DND-41 (cell line): ENCODE measurements at regions not wholly inside any gene's neighbourhood (a gene's known extent, or its start where the extent isn't known, plus 50 kb on each side); places are given as distances from the start of the nearest gene placed in this dataset.

Experiments used
- EZH2 ChIP-seq: IDR thresholded peaks from 3 replicates; pipeline ENCODE4 v1.6.1; 2012; ENCODE audit warnings: borderline replicate concordance, low read depth, mild to moderate bottlenecking, moderate library complexity, low read length, inconsistent platforms; ENCODE audit not compliant: severe bottlenecking
- TF ChIP-seq, protein P1 (sequence below): IDR thresholded peaks from 2 replicates; pipeline ENCODE4 v1.5.1; 2012; ENCODE audit warnings: borderline replicate concordance, low read length, moderate library complexity, mild to moderate bottlenecking; ENCODE audit not compliant: poor library complexity, severe bottlenecking; ENCODE audit errors: extremely low read depth

DNA sequence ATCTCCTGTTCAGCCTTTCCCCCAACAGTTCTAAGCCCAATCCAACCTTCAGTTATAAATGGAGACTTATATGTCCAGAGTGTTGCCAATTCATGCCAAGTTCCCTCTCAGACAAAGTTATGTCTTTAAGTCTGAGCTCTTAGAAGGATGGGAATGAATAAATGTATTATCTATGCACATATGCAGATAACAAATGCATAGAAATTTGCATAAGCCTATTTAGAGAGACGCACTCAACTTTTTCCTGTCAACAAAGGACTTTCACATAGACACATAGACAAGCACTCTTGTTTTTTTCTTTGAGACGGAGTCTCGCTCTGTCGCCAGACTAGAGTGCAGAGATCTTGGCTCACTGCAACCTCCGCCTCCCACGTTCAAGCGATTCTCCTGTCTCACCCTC is 95.1 kb downstream of the SOX9 start:
- TF ChIP-seq, protein P1, sequence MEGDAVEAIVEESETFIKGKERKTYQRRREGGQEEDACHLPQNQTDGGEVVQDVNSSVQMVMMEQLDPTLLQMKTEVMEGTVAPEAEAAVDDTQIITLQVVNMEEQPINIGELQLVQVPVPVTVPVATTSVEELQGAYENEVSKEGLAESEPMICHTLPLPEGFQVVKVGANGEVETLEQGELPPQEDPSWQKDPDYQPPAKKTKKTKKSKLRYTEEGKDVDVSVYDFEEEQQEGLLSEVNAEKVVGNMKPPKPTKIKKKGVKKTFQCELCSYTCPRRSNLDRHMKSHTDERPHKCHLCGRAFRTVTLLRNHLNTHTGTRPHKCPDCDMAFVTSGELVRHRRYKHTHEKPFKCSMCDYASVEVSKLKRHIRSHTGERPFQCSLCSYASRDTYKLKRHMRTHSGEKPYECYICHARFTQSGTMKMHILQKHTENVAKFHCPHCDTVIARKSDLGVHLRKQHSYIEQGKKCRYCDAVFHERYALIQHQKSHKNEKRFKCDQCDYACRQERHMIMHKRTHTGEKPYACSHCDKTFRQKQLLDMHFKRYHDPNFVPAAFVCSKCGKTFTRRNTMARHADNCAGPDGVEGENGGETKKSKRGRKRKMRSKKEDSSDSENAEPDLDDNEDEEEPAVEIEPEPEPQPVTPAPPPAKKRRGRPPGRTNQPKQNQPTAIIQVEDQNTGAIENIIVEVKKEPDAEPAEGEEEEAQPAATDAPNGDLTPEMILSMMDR = no peak
- TF ChIP-seq EZH2 = no peak
